Fibroblast of lung (primary cell): ENCODE measurements at regions not wholly inside any gene's neighbourhood (a gene's known extent, or its start where the extent isn't known, plus 50 kb on each side); places are given as distances from the start of the nearest gene placed in this dataset.

Experiments used
- EZH2 ChIP-seq: IDR thresholded peaks from 2 replicates; pipeline ENCODE4 v1.5.1; 2012; ENCODE audit warnings: low read length, control low read depth, mild to moderate bottlenecking; ENCODE audit errors: missing control alignments
- TF ChIP-seq, protein P1 (sequence below), 2 donors: IDR thresholded peaks in 1 of 2; conservative IDR thresholded peaks in 1 of 2; 1 replicate in 1 of 2; 2 replicates in 1 of 2; pipeline ENCODE4 v1.5.1; 2011 to 2012; ENCODE audit warnings: low read length in 2 of 2, control low read depth in 1 of 2, inconsistent platforms in 1 of 2, low read depth in 1 of 2, mild to moderate bottlenecking in 1 of 2

DNA sequence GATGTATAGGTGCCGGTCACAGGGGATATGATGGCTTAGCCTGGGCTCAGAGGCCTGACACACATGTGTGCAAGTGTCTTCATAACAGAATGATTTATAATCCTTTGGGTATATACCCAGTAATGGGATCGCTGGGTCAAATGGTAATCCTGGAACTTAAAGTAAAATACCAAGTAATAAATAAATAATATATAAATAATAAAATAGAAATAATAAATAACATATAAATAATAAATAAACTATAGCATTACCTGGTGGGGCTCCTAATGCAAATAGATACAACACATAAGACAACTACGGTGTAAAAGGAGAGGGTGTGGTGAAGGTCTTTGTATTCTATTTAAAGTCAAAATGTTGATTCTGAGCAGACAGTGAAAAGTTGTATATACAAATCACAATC lies 68.5 kb upstream of the GFPT2 start:
- TF ChIP-seq EZH2, result no peak
- TF ChIP-seq, protein P1, sequence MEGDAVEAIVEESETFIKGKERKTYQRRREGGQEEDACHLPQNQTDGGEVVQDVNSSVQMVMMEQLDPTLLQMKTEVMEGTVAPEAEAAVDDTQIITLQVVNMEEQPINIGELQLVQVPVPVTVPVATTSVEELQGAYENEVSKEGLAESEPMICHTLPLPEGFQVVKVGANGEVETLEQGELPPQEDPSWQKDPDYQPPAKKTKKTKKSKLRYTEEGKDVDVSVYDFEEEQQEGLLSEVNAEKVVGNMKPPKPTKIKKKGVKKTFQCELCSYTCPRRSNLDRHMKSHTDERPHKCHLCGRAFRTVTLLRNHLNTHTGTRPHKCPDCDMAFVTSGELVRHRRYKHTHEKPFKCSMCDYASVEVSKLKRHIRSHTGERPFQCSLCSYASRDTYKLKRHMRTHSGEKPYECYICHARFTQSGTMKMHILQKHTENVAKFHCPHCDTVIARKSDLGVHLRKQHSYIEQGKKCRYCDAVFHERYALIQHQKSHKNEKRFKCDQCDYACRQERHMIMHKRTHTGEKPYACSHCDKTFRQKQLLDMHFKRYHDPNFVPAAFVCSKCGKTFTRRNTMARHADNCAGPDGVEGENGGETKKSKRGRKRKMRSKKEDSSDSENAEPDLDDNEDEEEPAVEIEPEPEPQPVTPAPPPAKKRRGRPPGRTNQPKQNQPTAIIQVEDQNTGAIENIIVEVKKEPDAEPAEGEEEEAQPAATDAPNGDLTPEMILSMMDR (conservative IDR thresholded peaks at IDR 0.05 in 1 of 2, IDR thresholded peaks at IDR 0.05 in 1 of 2; ENCODE audit: low read depth in 1 of 2, low read length in 2 of 2), result no peak
